ENCODE measurements at regions not wholly inside any gene's neighbourhood (a gene's known extent, or its start where the extent isn't known, plus 50 kb on each side); places are given as distances from the start of the nearest gene placed in this dataset.

- DNase-seq (ENCODE audit: low read depth in 2 of 2) = no peak
- Histone ChIP-seq H3K27me3 (ENCODE audit: control insufficient read depth, insufficient read depth, low read length) (no peaks in the 10 kb centered on the region), H3K27ac (ENCODE audit: insufficient read depth, low read length) (no peak overlapping the region), H3K4me1 (ENCODE audit: control insufficient read depth, extremely low read depth, insufficient read depth, low read length) (no peaks in the 10 kb centered on the region), H3K4me2 (ENCODE audit: extremely low read depth, insufficient read depth, low read length) (no peak overlapping the region), H3K9ac (ENCODE audit: insufficient read depth, low read length) (no peak overlapping the region), H3K9me3 (ENCODE audit: control insufficient read depth, insufficient read depth, low read depth, low read length) (no peaks in the 10 kb centered on the region), H3K79me2 (ENCODE audit: control insufficient read depth, insufficient read depth, low read length) (no peaks in the 10 kb centered on the region), H2AFZ (ENCODE audit: low read length) (no peak overlapping the region), H3K4me3 (replicated peaks in 1 of 4; ENCODE audit: control extremely low read depth in 1 of 4, insufficient read depth in 1 of 4, low read depth in 3 of 4, low read length in 4 of 4) (no peak overlapping the region), H4K20me1 (ENCODE audit: control insufficient read depth, extremely low read depth, insufficient read depth, low read length) (no peaks in the 10 kb centered on the region), H3K36me3 (ENCODE audit: control insufficient read depth, insufficient read depth, low read length) (no peaks in the 10 kb centered on the region)
- no peak for TF ChIP-seq EZH2 (IDR thresholded peaks at IDR 0.05; ENCODE audit: low read length, missing control alignments)
- TF ChIP-seq CTCF (conservative IDR thresholded peaks at IDR 0.05 in 1 of 2, IDR thresholded peaks at IDR 0.05 in 1 of 2; ENCODE audit: low read depth in 1 of 2, low read length in 2 of 2) = no peak
Measured at GRCh38 chr7:68503400-68503799, 1094.9 kb upstream of the AUTS2 start.

- Histone ChIP-seq H3K79me2 (ENCODE audit: control insufficient read depth, insufficient read depth, low read length) (no peaks in the 10 kb centered on the region), H3K9me3 (ENCODE audit: control insufficient read depth, insufficient read depth, low read depth, low read length) (no peaks in the 10 kb centered on the region), H3K4me1 (ENCODE audit: control insufficient read depth, extremely low read depth, insufficient read depth, low read length) (no peaks in the 10 kb centered on the region), H3K4me3 (replicated peaks in 1 of 4; ENCODE audit: control extremely low read depth in 1 of 4, insufficient read depth in 1 of 4, low read depth in 3 of 4, low read length in 4 of 4) (no peak overlapping the region), H3K27me3 (ENCODE audit: control insufficient read depth, insufficient read depth, low read length) (no peaks in the 10 kb centered on the region), H3K4me2 (ENCODE audit: extremely low read depth, insufficient read depth, low read length) (no peak overlapping the region), H2AFZ (ENCODE audit: low read length) (no peak overlapping the region), H3K36me3 (ENCODE audit: control insufficient read depth, insufficient read depth, low read length) (no peaks in the 10 kb centered on the region), H3K9ac (ENCODE audit: insufficient read depth, low read length) (no peak overlapping the region), H4K20me1 (ENCODE audit: control insufficient read depth, extremely low read depth, insufficient read depth, low read length) (no peaks in the 10 kb centered on the region), H3K27ac (ENCODE audit: insufficient read depth, low read length) (no peak overlapping the region)
- TF ChIP-seq EZH2 (IDR thresholded peaks at IDR 0.05; ENCODE audit: low read length, missing control alignments) = no peak
- no peak for TF ChIP-seq CTCF (conservative IDR thresholded peaks at IDR 0.05 in 1 of 2, IDR thresholded peaks at IDR 0.05 in 1 of 2; ENCODE audit: low read depth in 1 of 2, low read length in 2 of 2)
- DNase-seq (ENCODE audit: low read depth in 2 of 2) = peak in 1 of 2 donors; percentile 22
Measured at GRCh38 chr7:68504716-68505115, 1093.6 kb upstream of the AUTS2 start.

DNA sequence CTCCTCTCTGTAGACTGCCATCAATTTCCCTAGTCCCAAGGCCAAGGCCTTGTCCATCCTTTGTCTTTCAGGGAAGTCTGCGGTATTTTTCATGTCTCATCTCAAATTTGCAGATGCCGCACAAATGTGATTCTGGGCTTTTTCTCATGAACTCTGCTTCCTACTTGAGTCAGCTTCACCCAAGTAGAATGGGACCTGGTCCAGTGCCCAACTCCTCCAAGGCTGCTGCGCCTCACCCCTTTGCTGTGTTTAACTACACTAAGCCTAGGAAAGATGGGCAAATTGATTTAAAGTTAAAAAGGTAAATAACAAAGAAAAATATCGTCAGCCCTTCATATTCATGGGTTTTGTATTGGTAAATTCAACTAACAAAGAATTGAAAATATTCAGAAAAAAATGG lies 1092.6 kb upstream of the AUTS2 start:
- no peaks in the 10 kb centered on the region for H3K4me1 ChIP-seq (ENCODE audit: control insufficient read depth, extremely low read depth, insufficient read depth, low read length)
- H3K9me3 ChIP-seq (ENCODE audit: control insufficient read depth, insufficient read depth, low read depth, low read length) = no peaks in the 10 kb centered on the region
- H3K36me3 ChIP-seq (ENCODE audit: control insufficient read depth, insufficient read depth, low read length) = no peaks in the 10 kb centered on the region
- H3K4me2 ChIP-seq (ENCODE audit: extremely low read depth, insufficient read depth, low read length) = no peak overlapping the region
- no peak for DNase-seq (ENCODE audit: low read depth in 2 of 2)
- H3K27ac ChIP-seq (ENCODE audit: insufficient read depth, low read length) = no peak overlapping the region
- H3K4me3 ChIP-seq (replicated peaks in 1 of 4; ENCODE audit: control extremely low read depth in 1 of 4, insufficient read depth in 1 of 4, low read depth in 3 of 4, low read length in 4 of 4) = no peak overlapping the region
- no peaks in the 10 kb centered on the region for H3K27me3 ChIP-seq (ENCODE audit: control insufficient read depth, insufficient read depth, low read length)
- TF ChIP-seq EZH2 (IDR thresholded peaks at IDR 0.05; ENCODE audit: low read length, missing control alignments) (no peak), CTCF (conservative IDR thresholded peaks at IDR 0.05 in 1 of 2, IDR thresholded peaks at IDR 0.05 in 1 of 2; ENCODE audit: low read depth in 1 of 2, low read length in 2 of 2) (no peak)
- H3K9ac ChIP-seq (ENCODE audit: insufficient read depth, low read length) = no peak overlapping the region
- no peaks in the 10 kb centered on the region for H3K79me2 ChIP-seq (ENCODE audit: control insufficient read depth, insufficient read depth, low read length)
- no peak overlapping the region for H2AFZ ChIP-seq (ENCODE audit: low read length)
- H4K20me1 ChIP-seq (ENCODE audit: control insufficient read depth, extremely low read depth, insufficient read depth, low read length) = no peaks in the 10 kb centered on the region

Measured in fibroblast of lung (primary cell).